ENCODE measurements at regions not wholly inside any gene's neighbourhood (a gene's known extent, or its start where the extent isn't known, plus 50 kb on each side); places are given as distances from the start of the nearest gene placed in this dataset.

GRCh38 chr18:56162311-56163265, 475.8 kb downstream of the TXNL1 start:
- no peak for TF ChIP-seq PAX5 (IDR thresholded peaks at IDR 0.05; ENCODE audit: insufficient read depth, low read length, severe bottlenecking)
- no peak for TF ChIP-seq POLR2A (IDR thresholded peaks at IDR 0.05; ENCODE audit: low read depth, low read length)
- no peak for TF ChIP-seq POLR2AphosphoS5 (IDR thresholded peaks at IDR 0.05; ENCODE audit: low read depth, low read length)
- no peak for TF ChIP-seq TAF1 (IDR thresholded peaks at IDR 0.05; ENCODE audit: low read depth, low read length)

Measured in GM12891 (cell line).